ENCODE measurements at regions not wholly inside any gene's neighbourhood (a gene's known extent, or its start where the extent isn't known, plus 50 kb on each side); places are given as distances from the start of the nearest gene placed in this dataset.
A peak's percentile ranks its signal among the peaks of the same experiment; 100 is the strongest.

DNA sequence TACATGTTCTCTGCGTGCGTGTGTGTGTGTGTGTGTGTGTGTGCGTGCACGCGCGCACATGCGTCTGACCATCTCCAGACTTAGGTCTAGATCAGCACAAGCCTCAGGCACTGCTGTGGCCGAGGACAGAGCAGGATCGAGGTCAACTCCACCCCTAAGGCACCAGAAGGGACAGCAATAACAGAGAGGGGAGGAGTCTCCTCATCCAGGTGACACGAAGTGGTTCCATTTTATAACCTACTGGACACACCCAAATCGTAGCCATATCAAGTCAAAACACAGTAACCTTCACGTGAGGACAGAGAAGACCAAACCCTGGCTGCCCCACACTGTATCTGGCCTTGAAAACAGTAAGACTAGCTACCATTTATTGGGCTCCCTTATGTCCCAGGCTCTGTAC is 224.1 kb downstream of the FGFR2 start:
- CTCF ChIA-PET: no interaction called here
- H3K27ac Mint-ChIP-seq (ENCODE audit: unreplicated experiment): peak overlapping the region; percentile 27
- BruUV-seq (replicated peaks): no TSS peak

DNA sequence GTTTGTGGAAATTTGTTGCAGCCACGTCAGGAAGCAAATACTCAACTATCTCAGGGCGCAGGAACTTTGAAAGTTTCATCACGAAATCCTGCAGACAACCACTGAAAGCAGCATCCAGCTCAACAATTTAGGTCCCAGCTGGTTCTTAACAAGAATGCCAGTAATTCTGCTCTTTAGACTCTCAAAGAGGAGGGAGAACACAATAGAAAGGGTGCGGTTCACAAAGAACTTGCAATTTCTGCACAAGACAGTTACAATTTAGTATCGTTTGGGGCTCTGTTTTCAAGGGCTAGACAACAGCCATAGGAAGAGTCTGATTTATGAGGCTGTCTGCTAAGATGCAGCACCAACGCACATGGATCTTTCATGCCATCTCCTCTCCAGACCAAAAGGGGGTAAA is 223.1 kb downstream of the FGFR2 start:
- TF ChIP-seq, protein P1, sequence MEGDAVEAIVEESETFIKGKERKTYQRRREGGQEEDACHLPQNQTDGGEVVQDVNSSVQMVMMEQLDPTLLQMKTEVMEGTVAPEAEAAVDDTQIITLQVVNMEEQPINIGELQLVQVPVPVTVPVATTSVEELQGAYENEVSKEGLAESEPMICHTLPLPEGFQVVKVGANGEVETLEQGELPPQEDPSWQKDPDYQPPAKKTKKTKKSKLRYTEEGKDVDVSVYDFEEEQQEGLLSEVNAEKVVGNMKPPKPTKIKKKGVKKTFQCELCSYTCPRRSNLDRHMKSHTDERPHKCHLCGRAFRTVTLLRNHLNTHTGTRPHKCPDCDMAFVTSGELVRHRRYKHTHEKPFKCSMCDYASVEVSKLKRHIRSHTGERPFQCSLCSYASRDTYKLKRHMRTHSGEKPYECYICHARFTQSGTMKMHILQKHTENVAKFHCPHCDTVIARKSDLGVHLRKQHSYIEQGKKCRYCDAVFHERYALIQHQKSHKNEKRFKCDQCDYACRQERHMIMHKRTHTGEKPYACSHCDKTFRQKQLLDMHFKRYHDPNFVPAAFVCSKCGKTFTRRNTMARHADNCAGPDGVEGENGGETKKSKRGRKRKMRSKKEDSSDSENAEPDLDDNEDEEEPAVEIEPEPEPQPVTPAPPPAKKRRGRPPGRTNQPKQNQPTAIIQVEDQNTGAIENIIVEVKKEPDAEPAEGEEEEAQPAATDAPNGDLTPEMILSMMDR (IDR thresholded peaks at IDR 0.05; ENCODE audit: insufficient read depth in 1 of 2, low read depth in 1 of 2, low read length in 1 of 2, severe bottlenecking in 1 of 2, unreplicated experiment in 1 of 2): no peak
- Mint-ChIP-seq H3K36me3 (ENCODE audit: insufficient read depth, unreplicated experiment) (peaks cover 5% of the 10 kb centered on the region), H3K27ac (ENCODE audit: unreplicated experiment) (peak overlapping the region; percentile 27), H3K9me3 (ENCODE audit: unreplicated experiment) (no peaks in the 10 kb centered on the region), H3K4me1 (ENCODE audit: low read depth, unreplicated experiment) (peaks cover 56% of the 10 kb centered on the region), H3K4me3 (ENCODE audit: unreplicated experiment) (no peak overlapping the region), H3K27me3 (ENCODE audit: insufficient read depth, unreplicated experiment) (no peaks in the 10 kb centered on the region)
- Histone ChIP-seq H3K4me3 (ENCODE audit: low read depth, low read length) (no peak overlapping the region), H3K36me3 (ENCODE audit: control insufficient read depth, insufficient read depth, low read length) (no peaks in the 10 kb centered on the region), H3K4me1 (peaks cover 73% of the 10 kb centered on the region), H3K27me3 (replicated peaks; ENCODE audit: control insufficient read depth, insufficient read depth, low read length) (no peaks in the 10 kb centered on the region), H3K9me3 (no peaks in the 10 kb centered on the region)
- ChIA-PET CTCF (no interaction called here), POLR2A (no interaction called here)
- DNase-seq: peak in 1 of 2 experiments; percentile 41
- BruUV-seq (replicated peaks): no TSS peak
- intact Hi-C loops (cut with micrococcal nuclease; ENCODE audit: unreplicated experiment): no loop called here

More for the DNA sequence above, 224.1 kb downstream of the FGFR2 start:
- Mint-ChIP-seq H3K4me1 (ENCODE audit: low read depth, unreplicated experiment) (peaks cover 55% of the 10 kb centered on the region), H3K27me3 (ENCODE audit: insufficient read depth, unreplicated experiment) (no peaks in the 10 kb centered on the region), H3K4me3 (ENCODE audit: unreplicated experiment) (no peak overlapping the region), H3K9me3 (ENCODE audit: unreplicated experiment) (no peaks in the 10 kb centered on the region), H3K36me3 (ENCODE audit: insufficient read depth, unreplicated experiment) (peaks cover 5% of the 10 kb centered on the region)
- no peaks in the 10 kb centered on the region for H3K27me3 ChIP-seq (replicated peaks; ENCODE audit: control insufficient read depth, insufficient read depth, low read length)
- TF ChIP-seq, protein P1 (IDR thresholded peaks at IDR 0.05; ENCODE audit: insufficient read depth in 1 of 2, low read depth in 1 of 2, low read length in 1 of 2, severe bottlenecking in 1 of 2, unreplicated experiment in 1 of 2): no peak
- POLR2A ChIA-PET: no interaction called here
- intact Hi-C loops (cut with micrococcal nuclease; ENCODE audit: unreplicated experiment): no loop called here
- no peak for DNase-seq
- H3K9me3 ChIP-seq: no peaks in the 10 kb centered on the region
- H3K4me3 ChIP-seq (ENCODE audit: low read depth, low read length): no peak overlapping the region
- H3K4me1 ChIP-seq: peaks cover 72% of the 10 kb centered on the region
- H3K36me3 ChIP-seq (ENCODE audit: control insufficient read depth, insufficient read depth, low read length): no peaks in the 10 kb centered on the region

DNA sequence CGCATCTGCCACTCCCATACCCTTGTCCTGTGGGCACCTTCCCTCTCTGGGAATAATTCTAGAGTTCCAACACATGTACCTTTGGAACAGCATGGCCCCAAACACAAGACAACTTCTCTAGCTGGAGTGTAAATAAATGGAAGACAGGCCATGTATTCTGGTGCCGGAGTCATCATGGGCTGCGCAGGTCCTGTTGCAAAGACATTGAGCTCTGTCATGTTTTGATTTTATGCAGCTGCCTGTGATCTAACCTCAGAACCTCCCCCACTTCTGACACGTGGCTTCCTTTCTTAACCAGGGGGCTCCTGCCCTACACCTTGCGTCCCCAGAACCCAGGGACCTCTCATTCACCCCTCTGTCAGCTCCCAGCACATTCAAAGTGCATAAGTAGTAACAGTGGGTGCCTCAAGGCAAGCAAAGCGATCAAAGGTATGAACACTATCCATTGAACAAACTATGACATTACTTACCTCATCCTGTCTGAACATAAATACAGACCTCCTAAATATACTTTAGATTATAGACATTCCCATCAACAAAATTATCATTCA is 219.9 kb downstream of the FGFR2 start:
- ChIA-PET POLR2A (no interaction called here), CTCF (interaction anchor here (0.6 to 1.1 kb wide), 4 partner anchors 47 to 190 kb away, joined by 3 to 4 read pairs (median 3); no protein-coding TSS in a partner anchor)
- TF ChIP-seq, protein P1 (IDR thresholded peaks at IDR 0.05; ENCODE audit: insufficient read depth in 1 of 2, low read depth in 1 of 2, low read length in 1 of 2, severe bottlenecking in 1 of 2, unreplicated experiment in 1 of 2): no peak
- Histone ChIP-seq H3K36me3 (ENCODE audit: control insufficient read depth, insufficient read depth, low read length) (no peaks in the 10 kb centered on the region), H3K4me1 (peaks cover 70% of the 10 kb centered on the region), H3K27me3 (replicated peaks; ENCODE audit: control insufficient read depth, insufficient read depth, low read length) (no peaks in the 10 kb centered on the region), H3K4me3 (ENCODE audit: low read depth, low read length) (no peak overlapping the region), H3K9me3 (peaks cover 3% of the 10 kb centered on the region; the same call in 1 of the 2 replicates)
- no TSS peak for BruUV-seq (replicated peaks)
- Mint-ChIP-seq H3K27ac (ENCODE audit: unreplicated experiment) (peak overlapping the region; percentile 88), H3K36me3 (ENCODE audit: insufficient read depth, unreplicated experiment) (peaks cover 11% of the 10 kb centered on the region), H3K27me3 (ENCODE audit: insufficient read depth, unreplicated experiment) (no peaks in the 10 kb centered on the region), H3K9me3 (ENCODE audit: unreplicated experiment) (peaks cover 10% of the 10 kb centered on the region), H3K4me1 (ENCODE audit: low read depth, unreplicated experiment) (peaks cover 56% of the 10 kb centered on the region), H3K4me3 (ENCODE audit: unreplicated experiment) (peak overlapping the region; percentile 52)
- intact Hi-C loops (cut with micrococcal nuclease; ENCODE audit: unreplicated experiment): loop anchor here (1.0 to 2.0 kb wide), 4 partner anchors 10 to 190 kb away; no protein-coding TSS in a partner anchor
- DNase-seq: peak; percentile 62 to 66
